B cell (primary cell): ENCODE measurements at regions not wholly inside any gene's neighbourhood (a gene's known extent, or its start where the extent isn't known, plus 50 kb on each side); places are given as distances from the start of the nearest gene placed in this dataset.

Source experiments
- ATAC-seq: fragments of 200-7000 bp; cut with Tn5 transposase; one replicate; pipeline ENCODE4 v1.10.0; 2021; ENCODE audit warnings: low read depth, mild to moderate bottlenecking, moderate number of reproducible peaks, moderate library complexity
- CTCF ChIA-PET: fragments of 350-600 bp; sonication (Branson Sonifier 250); formaldehyde crosslinking; loops from one replicate; lab custom pipeline; 2021; ENCODE audit warnings: antibody characterized with exemption, inconsistent platforms; lab: Charles Lee
- POLR2A ChIA-PET: fragments of 350-600 bp; sonication (Branson Sonifier 250); formaldehyde crosslinking; loops from one replicate; lab custom pipeline; 2021; ENCODE audit warnings: antibody characterized with exemption; lab: Charles Lee
- DNase-seq: peaks from one replicate; pipeline ENCODE4 v3.0.0; 2013
- H2AFZ ChIP-seq: 2 replicates; pipeline ENCODE4 v1.6.1; 2012; ENCODE audit warnings: mild to moderate bottlenecking, low read depth, low read length; ENCODE audit not compliant: insufficient read depth, poor library complexity, severe bottlenecking
- H3K27ac ChIP-seq, 2 donors: 1 replicate in 1 of 2; 2 replicates in 1 of 2; pipeline ENCODE4 v1.5.1; 2012 to 2013; ENCODE audit warnings: low read length in 2 of 2, mild to moderate bottlenecking in 2 of 2, moderate library complexity in 1 of 2
- H3K27me3 ChIP-seq, 4 experiments: fragments of 200-600 bp in 1 of 4; sonication (generic) in 1 of 4; replicated peaks in 1 of 4; 1 replicate in 2 of 4; 2 replicates in 2 of 4; pipeline versions ENCODE4 v1.6.1 to v1.7.0; 2013 to 2016; ENCODE audit warnings: low read length in 3 of 4, mild to moderate bottlenecking in 2 of 4, mixed read lengths in 1 of 4, moderate library complexity in 1 of 4; ENCODE audit not compliant: insufficient read depth in 4 of 4, control insufficient read depth in 3 of 4; ENCODE audit errors: control extremely low read depth in 1 of 4
- H3K36me3 ChIP-seq, 2 experiments: replicated peaks in 1 of 2; 1 replicate in 1 of 2; 2 replicates in 1 of 2; pipeline versions ENCODE4 v1.6.1 to v1.7.1; 2013; ENCODE audit warnings: low read length in 1 of 2; ENCODE audit not compliant: insufficient read depth in 2 of 2, control insufficient read depth in 1 of 2; ENCODE audit errors: control extremely low read depth in 1 of 2, extremely low read depth in 1 of 2
- H3K4me1 ChIP-seq, 2 donors: fragments of 200-600 bp in 1 of 2; sonication (generic) in 1 of 2; 1 replicate in 1 of 2; 2 replicates in 1 of 2; pipeline versions ENCODE4 v1.5.1 to v1.6.1; 2013 to 2017; ENCODE audit warnings: low read length in 2 of 2; ENCODE audit not compliant: control insufficient read depth in 2 of 2, insufficient read depth in 2 of 2
- H3K4me2 ChIP-seq: replicated peaks from 2 replicates; pipeline ENCODE3; 2012; ENCODE audit warnings: mild to moderate bottlenecking, low read depth, low read length; ENCODE audit not compliant: poor library complexity, severe bottlenecking
- H3K4me3 ChIP-seq, 5 experiments: fragments of 200-600 bp in 1 of 5; sonication (generic) in 1 of 5; 1 replicate in 3 of 5; 2 replicates in 2 of 5; pipeline versions ENCODE4 v1.5.1 to v1.7.0; 2011 to 2016; ENCODE audit warnings: low read length in 4 of 5, mild to moderate bottlenecking in 4 of 5, low read depth in 2 of 5, control low read depth in 1 of 5, moderate library complexity in 1 of 5; ENCODE audit not compliant: insufficient read depth in 1 of 5; ENCODE audit errors: control extremely low read depth in 1 of 5, extremely low read depth in 1 of 5
- H3K79me2 ChIP-seq: fragments of 200-600 bp; sonication (generic); one replicate; pipeline ENCODE4 v1.6.0; 2016; ENCODE audit warnings: low read length; ENCODE audit not compliant: control insufficient read depth, insufficient read depth
- H3K9ac ChIP-seq: fragments of 200-600 bp; sonication (generic); 2 replicates; pipeline ENCODE4 v1.6.1; 2017; ENCODE audit warnings: mild to moderate bottlenecking, low read length, moderate library complexity
- H3K9me3 ChIP-seq, 3 donors: one replicate each; pipeline versions ENCODE4 v1.6.1 to v1.7.1; 2013; ENCODE audit warnings: low read length in 2 of 3; ENCODE audit not compliant: control insufficient read depth in 2 of 3, insufficient read depth in 1 of 3; ENCODE audit errors: control extremely low read depth in 1 of 3
- H4K20me1 ChIP-seq: 2 replicates; pipeline ENCODE4 v1.6.0; 2012; ENCODE audit warnings: mild to moderate bottlenecking, low read length; ENCODE audit not compliant: insufficient read depth, control insufficient read depth, poor library complexity, severe bottlenecking
- H3K27ac Mint-ChIP-seq: one replicate; pipeline ENCODE4 v1.8.0; 2021; ENCODE audit warnings: mixed read lengths
- H3K27me3 Mint-ChIP-seq: one replicate; pipeline ENCODE4 v1.8.0; 2021; ENCODE audit warnings: mixed read lengths
- H3K4me1 Mint-ChIP-seq: one replicate; pipeline ENCODE4 v1.8.0; 2021; ENCODE audit warnings: mixed read lengths
- H3K4me3 Mint-ChIP-seq: one replicate; pipeline ENCODE4 v1.8.0; 2021; ENCODE audit warnings: mixed read lengths
- H3K9me3 Mint-ChIP-seq: one replicate; pipeline ENCODE4 v1.8.0; 2022; ENCODE audit warnings: mixed read lengths; ENCODE audit not compliant: insufficient read depth
- CTCF ChIP-seq: fragments of 200-600 bp; IDR thresholded peaks from one replicate; pipeline ENCODE4 v1.8.0; 2022; ENCODE audit warnings: antibody characterized with exemption, mild to moderate bottlenecking
- EZH2 ChIP-seq: IDR thresholded peaks from 2 replicates; pipeline ENCODE4 v1.6.1; 2012; ENCODE audit warnings: borderline replicate concordance, low read depth, mild to moderate bottlenecking, moderate library complexity, low read length; ENCODE audit not compliant: insufficient read depth, poor library complexity, severe bottlenecking
- WGBS: methylation state at CpG from one replicate; pipeline ENCODE4 v1.1.5; 2013; ENCODE audit warnings: missing lambda C conversion rate; ENCODE audit not compliant: insufficient coverage; 5-methylcytosine and 5-hydroxymethylcytosine counted together
- intact Hi-C: fragments of 100-400 bp; cut with micrococcal nuclease; formaldehyde crosslinking; loops from one replicate; pipeline ENCODE4 v1.10.0; 2022

GRCh38 chr1:227422581-227422980 lies 104.3 kb upstream of the CDC42BPA start:
- no peaks in the 10 kb centered on the region for H3K79me2 ChIP-seq
- no peak overlapping the region for H3K27ac Mint-ChIP-seq
- H3K9me3 Mint-ChIP-seq: no peaks in the 10 kb centered on the region
- H3K4me3 Mint-ChIP-seq: no peak overlapping the region
- DNase-seq (no peak), ATAC-seq (no peak)
- ChIA-PET CTCF (no interaction called here), POLR2A (no interaction called here)
- peaks cover 22% of the 10 kb centered on the region for H3K27me3 Mint-ChIP-seq
- no peaks in the 10 kb centered on the region for H3K9me3 ChIP-seq
- no peak overlapping the region for H3K4me3 ChIP-seq
- H3K27ac ChIP-seq: no peak overlapping the region
- no peaks in the 10 kb centered on the region for H3K27me3 ChIP-seq
- no CpG with 5 or more reads among the region's 2 CpGs for WGBS
- H3K9ac ChIP-seq: no peak overlapping the region
- no peaks in the 10 kb centered on the region for H3K4me1 ChIP-seq
- no peaks in the 10 kb centered on the region for H3K4me1 Mint-ChIP-seq
- intact Hi-C loops: no loop called here
- no peaks in the 10 kb centered on the region for H3K36me3 ChIP-seq
- H4K20me1 ChIP-seq: no peaks in the 10 kb centered on the region
- no peak overlapping the region for H2AFZ ChIP-seq
- no peak overlapping the region for H3K4me2 ChIP-seq
- TF ChIP-seq EZH2 (no peak), CTCF (no peak)

- H3K4me1 Mint-ChIP-seq: no peaks in the 10 kb centered on the region
- Histone ChIP-seq H3K27me3 (no peaks in the 10 kb centered on the region), H3K4me1 (no peaks in the 10 kb centered on the region), H3K4me3 (no peak overlapping the region), H4K20me1 (no peaks in the 10 kb centered on the region), H3K9ac (no peak overlapping the region), H3K79me2 (no peaks in the 10 kb centered on the region), H3K36me3 (no peaks in the 10 kb centered on the region), H2AFZ (no peak overlapping the region), H3K27ac (no peak overlapping the region), H3K9me3 (no peaks in the 10 kb centered on the region), H3K4me2 (no peak overlapping the region)
- ATAC-seq (no peak), DNase-seq (no peak)
- H3K27me3 Mint-ChIP-seq: peaks cover 17% of the 10 kb centered on the region
- no peak overlapping the region for H3K27ac Mint-ChIP-seq
- TF ChIP-seq EZH2 (no peak), CTCF (no peak)
- intact Hi-C loops: no loop called here
- H3K4me3 Mint-ChIP-seq: no peak overlapping the region
- WGBS: no CpG with 5 or more reads among the region's 5 CpGs
- no peaks in the 10 kb centered on the region for H3K9me3 Mint-ChIP-seq
- CTCF ChIA-PET: no interaction called here
- POLR2A ChIA-PET: no interaction called here
Measured at GRCh38 chr1:227420147-227420546, 101.9 kb upstream of the CDC42BPA start.
